PC-3 (cell line): ENCODE measurements at regions not wholly inside any gene's neighbourhood (a gene's known extent, or its start where the extent isn't known, plus 50 kb on each side); places are given as distances from the start of the nearest gene placed in this dataset.

Experiments
- ATAC-seq: fragments of 200-7000 bp; cut with Tn5 transposase; 2 replicates; pipeline ENCODE4 v1.9.1; 2020; ENCODE audit warnings: mild to moderate bottlenecking, moderate library complexity
- BruUV-seq: library from RNA; stranded (reverse); fragments of 400-500 nt; replicated peaks from 2 replicates; lab custom pipeline; 2021; lab: Mats Ljungman, UMichigan
- CTCF ChIA-PET: fragments of 300-600 bp; sonication (Branson Sonifier 250); formaldehyde crosslinking; loops from one replicate; lab custom pipeline; 2022; ENCODE audit warnings: antibody characterized with exemption; lab: Charles Lee
- POLR2A ChIA-PET: fragments of 300-600 bp; sonication (Branson Sonifier 250); formaldehyde crosslinking; loops from one replicate; lab custom pipeline; 2022; ENCODE audit warnings: antibody characterized with exemption; ENCODE audit not compliant: unreplicated experiment; lab: Charles Lee
- DNase-seq: peaks from one replicate; pipeline ENCODE4 v3.0.0-alpha.2; 2015
- H2AFZ ChIP-seq: fragments of 300-600 bp; sonication (generic); 2 replicates; pipeline ENCODE4 v1.6.0; 2016; ENCODE audit warnings: antibody characterized with exemption, low read length
- H3F3A ChIP-seq: fragments of 300-600 bp; sonication (generic); one replicate; pipeline ENCODE4 v1.6.0; 2017; ENCODE audit warnings: antibody characterized with exemption, low read length, control low read depth, mild to moderate bottlenecking; ENCODE audit not compliant: unreplicated experiment
- H3K27ac ChIP-seq: fragments of 300-600 bp; sonication (generic); 2 replicates; pipeline ENCODE4 v1.5.1; 2016; ENCODE audit warnings: mild to moderate bottlenecking, low read length
- H3K27me3 ChIP-seq: fragments of 300-600 bp; sonication (generic); 2 replicates; pipeline ENCODE4 v1.6.1; 2016; ENCODE audit warnings: low read length, mixed read lengths
- H3K36me3 ChIP-seq: fragments of 300-600 bp; sonication (generic); 2 replicates; pipeline ENCODE4 v1.6.1; 2016; ENCODE audit warnings: low read depth, mixed run types, low read length, mixed read lengths
- H3K4me1 ChIP-seq: fragments of 300-600 bp; sonication (generic); 2 replicates; pipeline ENCODE4 v1.5.1; 2016; ENCODE audit warnings: low read length; ENCODE audit not compliant: insufficient read depth
- H3K4me2 ChIP-seq: fragments of 300-600 bp; sonication (generic); 2 replicates; pipeline ENCODE4 v1.6.0; 2016; ENCODE audit warnings: low read length
- H3K4me3 ChIP-seq: fragments of 300-600 bp; sonication (generic); 2 replicates; pipeline ENCODE4 v1.5.1; 2016; ENCODE audit warnings: mild to moderate bottlenecking, low read length, mixed read lengths
- H3K79me2 ChIP-seq: fragments of 300-600 bp; sonication (generic); 2 replicates; pipeline ENCODE4 v1.6.1; 2017; ENCODE audit warnings: low read length, mixed read lengths
- H3K9ac ChIP-seq: fragments of 300-600 bp; sonication (generic); 2 replicates; pipeline ENCODE4 v1.6.0; 2016; ENCODE audit warnings: mild to moderate bottlenecking, low read length
- H3K9me2 ChIP-seq: fragments of 300-600 bp; sonication (generic); replicated peaks from 2 replicates; pipeline ENCODE4 v1.6.1; 2016; ENCODE audit warnings: mixed run types, low read length, mixed read lengths
- H3K9me3 ChIP-seq: fragments of 300-600 bp; sonication (generic); 2 replicates; pipeline ENCODE4 v1.6.1; 2016; ENCODE audit warnings: low read length, mixed read lengths
- H4K20me1 ChIP-seq: fragments of 300-600 bp; sonication (generic); 2 replicates; pipeline ENCODE4 v1.6.1; 2016; ENCODE audit warnings: low read length, mixed read lengths
- EZH2 ChIP-seq: fragments of 300-600 bp; sonication (generic); IDR thresholded peaks from one replicate; pipeline ENCODE4 v1.6.1; 2017; ENCODE audit warnings: antibody characterized with exemption, mild to moderate bottlenecking, low read length; ENCODE audit not compliant: unreplicated experiment
- EZH2phosphoT487 ChIP-seq: fragments of 300-600 bp; sonication (generic); IDR thresholded peaks from 2 replicates; pipeline ENCODE4 v1.6.1; 2018; ENCODE audit warnings: mild to moderate bottlenecking, antibody characterized with exemption, low read length, borderline replicate concordance
- intact Hi-C: fragments of 100-400 bp; cut with micrococcal nuclease; formaldehyde crosslinking; loops from 2 replicates; pipeline ENCODE4 v1.9.0; 2023
- TF ChIP-seq, protein P1 (sequence below): fragments of 300-600 bp; sonication (generic); conservative IDR thresholded peaks from 2 replicates; pipeline ENCODE4 v1.5.1; 2017; ENCODE audit warnings: antibody characterized with exemption, low read depth, mild to moderate bottlenecking, low read length

DNA sequence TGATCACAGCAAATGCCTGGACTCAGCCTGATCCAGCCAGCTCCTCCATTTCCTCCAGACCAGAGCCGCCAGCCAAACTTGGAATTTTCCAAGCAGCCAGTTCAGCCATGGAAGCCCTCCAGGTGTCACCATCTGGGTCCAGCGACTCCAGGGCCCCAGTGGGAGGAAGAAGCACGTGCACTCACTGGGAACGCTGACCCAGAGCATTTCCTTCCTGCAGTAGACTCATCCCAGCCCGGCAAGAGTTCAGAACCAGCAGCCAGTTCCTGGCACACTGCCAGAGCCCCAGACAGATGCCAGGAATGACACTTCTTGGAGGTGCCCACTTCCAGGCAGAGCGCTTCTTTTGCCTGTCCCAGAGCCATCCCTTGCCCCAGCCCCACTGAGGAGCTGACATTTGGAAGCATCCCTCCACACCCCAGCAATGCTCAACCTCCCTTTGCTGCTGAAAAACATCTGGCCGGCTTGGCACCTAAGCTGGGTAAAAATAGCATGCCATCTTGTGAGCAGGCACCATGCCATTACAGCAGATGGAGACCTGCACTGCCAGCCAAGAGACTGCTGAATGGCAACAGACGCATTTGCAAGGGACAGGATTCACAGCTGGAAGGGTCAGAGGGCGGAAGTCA lies 460.3 kb upstream of the PROK2 start:
- Histone ChIP-seq H3K4me1 (no peaks in the 10 kb centered on the region), H3K27me3 (peaks cover 32% of the 10 kb centered on the region; the same call in 1 of the 2 replicates), H3K79me2 (no peaks in the 10 kb centered on the region), H3K9me2 (no peaks in the 10 kb centered on the region), H3K4me2 (no peak overlapping the region), H3F3A (no peaks in the 10 kb centered on the region), H3K36me3 (no peaks in the 10 kb centered on the region), H3K9ac (no peak overlapping the region), H3K27ac (no peak overlapping the region), H3K9me3 (no peaks in the 10 kb centered on the region), H4K20me1 (no peaks in the 10 kb centered on the region), H2AFZ (no peak overlapping the region), H3K4me3 (no peak overlapping the region)
- no peak for DNase-seq
- intact Hi-C loops = no loop called here
- TF ChIP-seq EZH2phosphoT487 (no peak), EZH2 (no peak)
- TF ChIP-seq, protein P1, sequence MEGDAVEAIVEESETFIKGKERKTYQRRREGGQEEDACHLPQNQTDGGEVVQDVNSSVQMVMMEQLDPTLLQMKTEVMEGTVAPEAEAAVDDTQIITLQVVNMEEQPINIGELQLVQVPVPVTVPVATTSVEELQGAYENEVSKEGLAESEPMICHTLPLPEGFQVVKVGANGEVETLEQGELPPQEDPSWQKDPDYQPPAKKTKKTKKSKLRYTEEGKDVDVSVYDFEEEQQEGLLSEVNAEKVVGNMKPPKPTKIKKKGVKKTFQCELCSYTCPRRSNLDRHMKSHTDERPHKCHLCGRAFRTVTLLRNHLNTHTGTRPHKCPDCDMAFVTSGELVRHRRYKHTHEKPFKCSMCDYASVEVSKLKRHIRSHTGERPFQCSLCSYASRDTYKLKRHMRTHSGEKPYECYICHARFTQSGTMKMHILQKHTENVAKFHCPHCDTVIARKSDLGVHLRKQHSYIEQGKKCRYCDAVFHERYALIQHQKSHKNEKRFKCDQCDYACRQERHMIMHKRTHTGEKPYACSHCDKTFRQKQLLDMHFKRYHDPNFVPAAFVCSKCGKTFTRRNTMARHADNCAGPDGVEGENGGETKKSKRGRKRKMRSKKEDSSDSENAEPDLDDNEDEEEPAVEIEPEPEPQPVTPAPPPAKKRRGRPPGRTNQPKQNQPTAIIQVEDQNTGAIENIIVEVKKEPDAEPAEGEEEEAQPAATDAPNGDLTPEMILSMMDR = no peak
- ChIA-PET POLR2A (no interaction called here), CTCF (no interaction called here)
- no TSS peak for BruUV-seq
- ATAC-seq = no peak

DNA sequence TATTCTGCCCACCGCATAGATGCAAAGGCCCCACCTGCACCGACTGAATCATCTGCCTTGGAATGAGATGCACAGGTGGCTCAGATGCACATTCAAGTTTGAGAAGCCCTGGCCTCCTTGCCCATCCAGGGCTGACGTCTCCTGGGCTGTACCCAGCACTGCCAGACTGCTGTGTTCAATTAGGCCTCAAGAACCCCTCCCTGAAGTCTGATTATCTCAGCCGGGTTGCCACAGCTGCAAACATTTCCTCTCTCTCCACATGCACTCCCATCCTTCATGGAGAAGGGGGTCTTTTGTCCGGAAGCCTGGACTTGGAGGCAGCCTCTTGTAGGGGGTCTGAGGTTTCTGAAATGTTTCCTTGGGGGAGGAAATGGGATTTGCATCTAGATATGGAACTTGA lies 459.4 kb upstream of the PROK2 start:
- H3K9ac ChIP-seq = no peak overlapping the region
- no peak overlapping the region for H2AFZ ChIP-seq
- no TSS peak for BruUV-seq
- H4K20me1 ChIP-seq = no peaks in the 10 kb centered on the region
- ATAC-seq = no peak
- intact Hi-C loops = no loop called here
- H3K4me3 ChIP-seq = no peak overlapping the region
- no peak overlapping the region for H3K4me2 ChIP-seq
- TF ChIP-seq, protein P1 = no peak
- TF ChIP-seq EZH2 = no peak
- no peak for TF ChIP-seq EZH2phosphoT487
- no peaks in the 10 kb centered on the region for H3K9me2 ChIP-seq
- POLR2A ChIA-PET = no interaction called here
- no peak for DNase-seq
- no peaks in the 10 kb centered on the region for H3K79me2 ChIP-seq
- no peaks in the 10 kb centered on the region for H3K9me3 ChIP-seq
- no peak overlapping the region for H3K27ac ChIP-seq
- no peaks in the 10 kb centered on the region for H3K36me3 ChIP-seq
- CTCF ChIA-PET = no interaction called here
- H3K4me1 ChIP-seq = no peaks in the 10 kb centered on the region
- H3F3A ChIP-seq = no peaks in the 10 kb centered on the region
- H3K27me3 ChIP-seq = peaks cover 23% of the 10 kb centered on the region; the same call in 1 of the 2 replicates

DNA sequence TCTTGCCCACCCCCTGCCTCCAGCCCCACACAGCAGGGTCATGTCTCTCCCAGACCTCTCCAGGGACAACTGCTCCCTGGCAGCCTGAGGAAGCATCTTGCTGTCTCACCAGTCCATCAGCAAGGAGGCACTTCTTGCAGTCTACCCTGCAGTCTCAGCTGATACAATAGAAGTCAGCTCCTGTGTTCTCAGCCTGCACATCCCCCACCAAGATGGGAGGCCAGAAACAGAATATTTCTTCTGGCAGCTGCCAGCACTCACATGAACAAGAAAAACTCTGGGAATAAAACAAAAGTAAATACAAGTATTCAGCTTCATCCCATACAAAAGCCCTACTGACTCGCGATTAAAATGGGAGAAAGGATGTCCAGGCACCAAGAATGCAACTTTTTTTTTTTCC lies 457.4 kb upstream of the PROK2 start:
- H3F3A ChIP-seq = no peaks in the 10 kb centered on the region
- H3K27ac ChIP-seq = no peak overlapping the region
- H3K4me2 ChIP-seq = no peak overlapping the region
- no TSS peak for BruUV-seq
- TF ChIP-seq EZH2 = no peak
- TF ChIP-seq, protein P1 = no peak
- ATAC-seq (no peak), DNase-seq (no peak)
- H3K9me3 ChIP-seq = no peaks in the 10 kb centered on the region
- H2AFZ ChIP-seq = no peak overlapping the region
- H3K4me3 ChIP-seq = no peak overlapping the region
- H4K20me1 ChIP-seq = no peaks in the 10 kb centered on the region
- H3K36me3 ChIP-seq = no peaks in the 10 kb centered on the region
- H3K4me1 ChIP-seq = no peaks in the 10 kb centered on the region
- intact Hi-C loops = no loop called here
- no peak overlapping the region for H3K9ac ChIP-seq
- ChIA-PET POLR2A (no interaction called here), CTCF (no interaction called here)
- H3K79me2 ChIP-seq = no peaks in the 10 kb centered on the region
- peaks cover 24% of the 10 kb centered on the region for H3K27me3 ChIP-seq
- no peaks in the 10 kb centered on the region for H3K9me2 ChIP-seq
